Eye (tissue), 1 donor: ENCODE measurements at regions not wholly inside any gene's neighbourhood (a gene's known extent, or its start where the extent isn't known, plus 50 kb on each side); places are given as distances from the start of the nearest gene placed in this dataset.

Experiments used
- DNase-seq: peaks from one replicate; pipeline ENCODE4 v3.0.0-alpha.2; 2015

GRCh38 chr12:34294137-34294536, 271.8 kb downstream of the ALG10 start:
- DNase-seq = no peak

GRCh38 chr12:34294671-34295365, 272.5 kb downstream of the ALG10 start:
- DNase-seq = no peak

DNA sequence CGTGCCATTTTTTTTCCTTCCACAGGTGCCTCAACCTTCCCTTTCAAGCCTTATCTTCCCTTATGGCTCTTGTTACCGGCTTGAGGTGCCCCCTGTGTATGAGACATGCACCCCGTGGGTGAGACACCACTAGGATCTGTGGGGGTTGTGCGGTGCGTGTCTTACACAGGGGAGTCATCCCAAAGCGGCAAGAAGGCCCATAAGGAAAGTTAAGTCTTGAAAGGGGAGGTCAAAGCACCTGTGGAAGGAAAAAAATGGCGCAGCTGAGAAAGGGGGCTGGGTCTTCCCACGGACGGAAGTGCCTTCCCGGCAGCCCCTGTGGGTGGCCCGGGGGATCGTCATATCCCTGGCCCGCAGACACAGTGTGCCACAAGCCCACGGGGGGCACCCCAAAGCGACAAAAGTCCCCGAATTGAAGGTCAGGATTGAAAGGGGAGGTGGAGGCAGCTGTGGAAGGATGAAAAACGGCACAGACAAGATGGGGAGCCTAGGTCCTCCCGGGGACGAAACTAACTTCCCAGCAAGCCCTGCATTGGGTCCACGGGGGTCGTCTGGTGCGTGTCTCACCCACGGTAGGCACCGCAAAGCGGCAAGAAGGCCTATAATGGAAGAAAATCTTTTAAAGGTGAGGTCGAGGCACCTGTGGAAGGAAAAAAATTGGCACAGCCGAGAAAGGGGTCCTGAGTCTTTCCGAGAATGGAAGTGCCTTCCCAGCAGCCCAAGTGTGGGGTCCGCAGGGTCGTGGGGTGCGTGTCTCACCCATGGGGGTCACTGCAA, 273.3 kb downstream of the ALG10 start:
- DNase-seq = no peak

DNA sequence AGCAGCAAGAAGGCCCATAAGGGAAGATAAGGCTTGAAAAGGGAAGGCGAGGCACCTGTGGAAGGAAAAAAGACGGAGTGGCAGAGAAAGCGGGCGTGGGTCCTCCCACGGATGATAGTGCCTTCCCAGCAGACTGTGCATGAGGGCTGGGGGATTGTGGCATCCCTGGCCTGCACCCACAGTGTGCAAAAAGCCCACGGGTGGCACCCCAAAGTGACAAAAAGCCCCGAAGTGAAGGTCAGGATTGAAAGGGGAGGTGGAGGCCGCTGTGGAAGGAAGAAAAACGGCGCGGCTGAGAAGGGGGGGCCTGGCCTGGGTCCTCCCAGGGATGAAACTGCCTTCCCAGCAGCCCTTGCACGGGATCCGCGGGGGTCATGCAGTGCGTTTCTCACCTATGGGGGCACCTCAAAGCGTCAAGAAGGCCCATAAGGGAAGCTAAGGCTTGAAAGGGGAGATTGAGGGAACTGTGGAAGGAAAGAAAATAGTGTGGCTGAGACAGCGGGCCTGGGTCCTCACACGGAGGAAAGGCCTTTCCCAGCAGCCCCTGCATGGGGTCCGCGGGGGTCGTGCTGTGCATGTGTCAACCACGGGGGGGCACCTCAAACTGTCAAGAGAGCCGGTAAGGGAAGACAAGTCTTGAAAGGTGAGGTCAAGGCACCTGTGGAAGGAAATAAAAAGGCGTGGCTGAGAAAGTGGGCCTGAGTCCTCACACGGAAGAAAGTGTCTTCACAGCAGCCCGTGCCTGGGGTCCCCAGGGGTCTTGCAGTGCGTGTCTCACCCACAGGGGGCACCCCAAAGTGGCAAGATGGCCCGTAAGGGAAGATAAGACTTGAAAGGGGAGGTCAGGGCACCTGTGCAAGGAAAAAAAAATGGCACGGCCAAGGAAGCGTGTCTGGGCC, 274.1 kb downstream of the ALG10 start:
- no peak for DNase-seq

DNA sequence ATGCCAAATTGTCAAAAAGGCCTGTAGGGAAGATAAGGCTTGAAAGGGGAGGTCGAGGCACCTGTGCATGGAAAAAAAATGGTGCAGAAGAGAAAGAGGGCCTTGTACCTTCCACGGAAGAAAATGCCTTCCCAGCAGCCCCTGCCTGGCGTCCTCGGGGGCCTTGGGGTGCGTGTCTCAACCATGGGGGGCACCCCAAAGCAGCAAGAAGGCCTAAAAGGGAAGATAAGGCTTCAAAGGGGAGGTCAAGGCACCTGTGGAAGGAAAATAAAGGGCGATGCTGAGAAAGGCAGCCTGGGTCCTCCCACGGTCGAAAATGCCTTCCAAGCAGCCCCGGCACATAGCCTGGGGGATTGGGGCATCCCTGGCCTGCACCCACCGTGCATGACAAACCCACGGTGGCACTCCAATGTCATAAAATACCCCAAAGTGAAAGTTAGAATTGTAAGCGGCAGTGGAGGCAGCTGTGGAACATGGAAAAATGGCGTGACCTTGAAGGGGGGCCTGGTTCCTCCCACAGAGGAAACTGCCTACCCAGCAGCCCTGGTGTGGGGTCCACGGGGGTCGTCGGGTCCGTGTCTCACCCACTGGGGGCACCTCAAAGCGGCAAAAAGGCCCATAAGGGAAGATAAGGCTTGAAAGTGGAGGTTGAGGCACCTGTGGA, 275.0 kb downstream of the ALG10 start:
- DNase-seq = no peak

DNA sequence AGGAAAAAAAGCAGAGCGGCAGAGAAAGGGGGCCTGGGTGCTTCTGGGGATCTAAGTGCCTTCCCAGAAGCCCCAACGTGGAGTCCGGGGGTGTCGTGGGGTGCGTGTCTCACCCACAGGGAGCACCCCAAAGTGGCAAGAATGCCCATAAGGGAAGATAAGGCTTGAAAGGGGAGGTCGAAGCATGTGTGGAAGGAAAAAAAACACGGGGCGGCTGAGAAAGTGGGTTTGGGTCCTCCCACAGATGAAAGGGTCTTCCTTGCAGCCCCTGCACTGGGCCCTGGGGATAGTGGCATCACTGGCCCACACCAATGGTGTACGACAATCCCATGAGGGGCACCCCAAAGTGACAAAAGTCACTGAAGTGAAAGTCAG, 275.5 kb downstream of the ALG10 start:
- no peak for DNase-seq

DNA sequence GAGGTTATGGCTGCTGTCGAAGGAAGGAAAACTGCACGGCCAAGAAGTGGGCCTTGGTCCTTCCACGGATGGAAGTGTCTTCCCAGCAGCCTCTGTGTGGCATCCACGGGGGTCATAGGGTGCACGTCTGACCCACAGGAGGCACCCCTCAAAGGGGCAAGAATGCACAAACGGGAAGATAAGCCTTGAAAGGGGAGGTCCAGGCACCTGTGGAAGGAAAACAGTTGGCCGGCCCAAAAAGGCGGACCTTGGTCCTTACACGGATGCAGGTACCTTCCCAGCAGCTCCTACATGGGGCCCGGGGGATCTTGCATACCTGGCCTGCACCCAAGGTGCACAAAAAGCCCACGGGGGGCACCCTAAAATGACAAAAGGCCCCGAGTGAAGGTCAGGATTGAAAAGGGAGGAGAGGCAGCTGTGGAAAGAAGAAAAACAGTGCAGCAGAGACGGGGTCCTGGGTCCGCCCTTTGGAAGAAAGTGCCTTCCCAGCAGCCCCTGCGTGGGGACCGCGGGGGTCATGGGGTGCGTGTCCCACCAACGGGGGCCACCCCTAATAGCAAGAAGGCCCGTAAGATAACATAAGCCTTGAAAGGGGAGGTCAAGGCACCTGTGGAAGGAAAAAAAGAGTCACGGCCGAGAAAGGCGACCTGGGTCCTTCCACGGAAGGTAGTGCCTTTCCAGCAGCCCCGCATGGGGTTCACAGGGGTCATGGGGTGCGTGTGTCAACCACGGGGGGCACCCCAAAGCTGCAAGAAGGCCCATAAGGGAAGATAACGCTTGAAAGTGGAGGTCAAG, 276.1 kb downstream of the ALG10 start:
- no peak for DNase-seq

DNA sequence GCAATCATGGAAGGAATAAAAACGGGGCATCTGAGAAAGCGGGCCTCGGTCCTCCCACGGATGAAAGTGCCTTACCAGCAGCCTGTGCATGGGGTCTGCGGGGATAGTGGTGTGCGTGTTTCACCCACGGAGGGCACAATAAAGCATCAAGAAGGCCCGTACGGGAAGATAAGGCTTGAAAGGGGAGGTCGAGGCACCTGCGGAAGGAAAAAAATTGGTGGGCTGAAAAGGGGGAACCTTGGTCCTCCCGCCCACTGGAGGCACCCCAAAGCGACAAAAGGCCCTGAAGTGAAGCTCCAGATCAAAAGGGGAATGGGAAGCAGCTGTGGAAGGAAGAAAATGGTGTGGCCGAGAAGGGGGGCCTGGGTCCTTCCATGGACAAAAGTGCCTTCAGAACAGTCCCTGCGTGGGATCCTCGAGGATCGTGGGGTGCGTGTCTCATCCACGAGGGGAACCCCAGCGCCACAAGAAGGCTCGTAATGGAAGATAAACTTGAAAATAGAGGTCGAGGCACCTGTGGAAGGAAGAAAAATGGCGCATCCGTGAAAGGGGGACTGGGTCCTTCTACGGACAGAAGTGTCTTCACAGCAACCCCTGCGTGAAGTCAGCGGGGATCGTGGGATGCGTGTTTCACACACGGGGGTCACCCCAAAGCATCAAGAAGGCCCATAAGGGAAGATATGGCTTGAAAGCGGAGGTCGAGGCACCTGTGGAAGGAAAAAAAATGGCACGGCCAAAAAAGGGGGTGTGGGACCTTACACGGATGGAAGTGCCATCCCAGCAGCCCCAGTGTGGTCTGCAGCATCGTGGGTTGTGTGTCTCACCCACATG, 276.9 kb downstream of the ALG10 start:
- DNase-seq = no peak

- DNase-seq = no peak
Measured at GRCh38 chr12:34299802-34300193, 277.5 kb downstream of the ALG10 start.

GRCh38 chr12:34300376-34301250, 278.3 kb downstream of the ALG10 start:
- no peak for DNase-seq

GRCh38 chr12:34301251-34302130, 279.2 kb downstream of the ALG10 start:
- DNase-seq = no peak

GRCh38 chr12:34302131-34302885, 280.0 kb downstream of the ALG10 start:
- no peak for DNase-seq

GRCh38 chr12:34303091-34303870, 281.0 kb downstream of the ALG10 start:
- no peak for DNase-seq

DNA sequence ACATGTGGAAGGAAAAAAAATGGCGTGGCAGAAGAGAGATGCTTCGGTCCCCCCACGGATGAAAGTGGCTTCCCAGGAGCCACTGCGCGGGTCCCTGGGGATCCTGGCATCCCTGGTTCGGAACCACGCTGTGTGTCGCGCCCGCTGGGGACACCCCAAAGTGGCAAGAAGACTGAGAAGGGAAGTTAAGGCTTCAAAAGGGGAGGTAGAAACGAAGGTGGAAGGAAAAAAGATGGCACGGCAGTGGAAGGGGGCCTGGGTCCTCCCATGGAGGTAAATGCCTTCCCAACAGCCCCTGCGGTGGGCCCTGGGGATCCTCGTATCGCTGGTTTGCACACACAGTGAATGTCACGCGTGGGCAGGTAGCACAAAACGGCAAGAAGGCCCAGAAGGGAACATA, 281.7 kb downstream of the ALG10 start:
- no peak for DNase-seq

DNA sequence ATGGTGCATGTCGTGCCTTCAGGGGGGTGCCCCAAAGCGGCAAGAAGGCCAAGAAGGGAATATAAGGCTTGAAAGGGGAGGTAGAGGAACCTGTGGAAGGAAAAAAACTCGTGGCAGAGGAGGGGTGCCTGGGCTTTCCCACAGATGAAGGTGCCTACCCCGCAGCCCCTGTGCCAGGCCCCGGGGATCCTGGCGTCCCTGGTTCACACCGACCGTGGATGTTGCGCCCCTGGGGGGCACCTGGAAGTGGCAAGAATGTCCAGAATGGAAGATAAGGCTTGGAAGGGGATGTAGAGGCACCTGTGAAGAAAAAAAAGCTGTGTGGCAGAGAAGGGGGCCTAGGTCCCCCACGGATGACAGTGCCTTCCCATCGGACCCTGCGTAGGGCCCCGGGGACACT, 282.2 kb downstream of the ALG10 start:
- no peak for DNase-seq

GRCh38 chr12:34305176-34305575, 282.9 kb downstream of the ALG10 start:
- no peak for DNase-seq

DNA sequence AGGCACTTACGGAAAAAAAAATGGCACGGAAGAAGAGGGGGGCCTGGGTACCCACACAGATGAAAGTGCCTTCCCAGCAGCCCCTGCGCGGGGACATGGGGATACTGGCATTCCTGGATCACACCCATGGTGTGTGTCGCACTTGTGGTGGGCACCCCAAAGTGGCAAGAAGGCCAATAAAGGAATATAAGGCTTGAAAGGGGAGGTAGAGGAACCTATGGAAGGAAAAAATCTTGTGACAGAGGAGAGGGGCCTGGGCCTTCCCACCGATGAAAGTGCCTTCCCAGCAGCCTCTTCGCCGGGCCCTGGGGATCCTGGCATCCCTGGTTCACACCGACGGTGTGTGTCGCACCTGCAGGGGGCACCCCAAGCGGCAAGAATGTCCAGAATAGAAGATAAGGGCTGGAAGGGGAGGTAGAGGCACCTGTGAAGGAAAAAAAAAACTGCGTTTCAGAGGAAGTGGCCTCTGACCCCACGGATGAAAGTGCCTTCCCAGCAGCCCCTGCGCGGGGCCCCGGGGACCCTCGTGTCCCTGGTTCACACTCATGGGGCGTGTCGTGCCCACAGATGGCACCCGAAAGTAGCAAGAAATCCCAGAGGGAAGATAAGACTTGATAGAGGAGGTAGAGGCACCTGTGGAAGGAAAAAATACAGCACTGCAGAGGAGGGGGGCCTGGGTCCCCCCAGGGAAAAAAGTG, 284.0 kb downstream of the ALG10 start:
- no peak for DNase-seq
